ENCODE measurements at regions not wholly inside any gene's neighbourhood (a gene's known extent, or its start where the extent isn't known, plus 50 kb on each side); places are given as distances from the start of the nearest gene placed in this dataset.

- TF ChIP-seq EZH2 (IDR thresholded peaks at IDR 0.05) (no peak), POLR2AphosphoS5 (IDR thresholded peaks at IDR 0.05; ENCODE audit: borderline replicate concordance, low read depth, low read length) (no peak)
Observed at GRCh38 chr13:108508263-108508662, 121.1 kb upstream of the MYO16 start.

Data from SK-N-MC (cell line).